Progenitor cell of endocrine pancreas (in vitro differentiated cells): ENCODE measurements at regions not wholly inside any gene's neighbourhood (a gene's known extent, or its start where the extent isn't known, plus 50 kb on each side); places are given as distances from the start of the nearest gene placed in this dataset.
A peak's percentile ranks its signal among the peaks of the same experiment; 100 is the strongest.

Experiments
- DNase-seq: peaks from one replicate; pipeline ENCODE4 v3.0.0; 2021; ENCODE audit warnings: low spot score; ENCODE audit not compliant: unreplicated experiment
- H3K27ac Mint-ChIP-seq: 2 replicates; pipeline ENCODE4 v1.8.0; 2021; ENCODE audit warnings: mild to moderate bottlenecking, moderate library complexity, mixed read lengths
- H3K27me3 Mint-ChIP-seq: 2 replicates; pipeline ENCODE4 v1.8.0; 2021; ENCODE audit warnings: mixed read lengths
- H3K36me3 Mint-ChIP-seq: 2 replicates; pipeline ENCODE4 v1.8.0; 2022; ENCODE audit warnings: mixed read lengths; ENCODE audit not compliant: insufficient read depth
- H3K4me1 Mint-ChIP-seq: 2 replicates; pipeline ENCODE4 v1.8.0; 2021; ENCODE audit warnings: low read depth, mixed read lengths
- H3K4me3 Mint-ChIP-seq: 2 replicates; pipeline ENCODE4 v1.8.0; 2021; ENCODE audit warnings: low read depth, mild to moderate bottlenecking, moderate library complexity, mixed read lengths
- H3K9me3 Mint-ChIP-seq: 2 replicates; pipeline ENCODE4 v1.8.0; 2021; ENCODE audit warnings: low read depth, mixed read lengths
- CTCF ChIP-seq: fragments of 200-600 bp; sonication (generic); IDR thresholded peaks from one replicate; pipeline ENCODE4 v1.5.0; 2021; ENCODE audit warnings: antibody characterized with exemption, mild to moderate bottlenecking; ENCODE audit not compliant: unreplicated experiment

GRCh38 chr10:21249435-21249834, 276.0 kb downstream of the SKIDA1 start:
- H3K27me3 Mint-ChIP-seq = no peaks in the 10 kb centered on the region
- no peak for TF ChIP-seq CTCF
- no peak overlapping the region for H3K4me3 Mint-ChIP-seq

GRCh38 chr10:21247592-21247991, 277.9 kb downstream of the SKIDA1 start:
- H3K36me3 Mint-ChIP-seq = no peaks in the 10 kb centered on the region
- no peaks in the 10 kb centered on the region for H3K27me3 Mint-ChIP-seq
- TF ChIP-seq CTCF = no peak
- peaks cover 6% of the 10 kb centered on the region for H3K4me1 Mint-ChIP-seq
- H3K27ac Mint-ChIP-seq = no peak overlapping the region
- no peak for DNase-seq
- H3K9me3 Mint-ChIP-seq = no peaks in the 10 kb centered on the region
- no peak overlapping the region for H3K4me3 Mint-ChIP-seq

More at GRCh38 chr10:21249435-21249834, 276.0 kb downstream of the SKIDA1 start:
- H3K27ac Mint-ChIP-seq = no peak overlapping the region
- no peak for DNase-seq
- no peaks in the 10 kb centered on the region for H3K4me1 Mint-ChIP-seq
- no peaks in the 10 kb centered on the region for H3K36me3 Mint-ChIP-seq
- no peaks in the 10 kb centered on the region for H3K9me3 Mint-ChIP-seq

- no peaks in the 10 kb centered on the region for H3K9me3 Mint-ChIP-seq
- H3K36me3 Mint-ChIP-seq = no peaks in the 10 kb centered on the region
- no peak overlapping the region for H3K4me3 Mint-ChIP-seq
- H3K27me3 Mint-ChIP-seq = no peaks in the 10 kb centered on the region
- no peak overlapping the region for H3K27ac Mint-ChIP-seq
- H3K4me1 Mint-ChIP-seq = peaks cover 9% of the 10 kb centered on the region
- no peak for TF ChIP-seq CTCF
- DNase-seq = no peak
Observed at GRCh38 chr10:21246178-21246577, 279.3 kb downstream of the SKIDA1 start.

- Mint-ChIP-seq H3K4me3 (no peak overlapping the region), H3K27ac (peak overlapping the region; percentile 42), H3K36me3 (no peaks in the 10 kb centered on the region), H3K4me1 (peaks cover 15% of the 10 kb centered on the region), H3K27me3 (no peaks in the 10 kb centered on the region), H3K9me3 (no peaks in the 10 kb centered on the region)
- TF ChIP-seq CTCF = no peak
- DNase-seq = no peak
Observed at GRCh38 chr10:21243748-21244257, 281.7 kb downstream of the SKIDA1 start.

GRCh38 chr10:21242915-21243314, 282.6 kb downstream of the SKIDA1 start:
- no peaks in the 10 kb centered on the region for H3K9me3 Mint-ChIP-seq
- peaks cover 19% of the 10 kb centered on the region for H3K4me1 Mint-ChIP-seq
- TF ChIP-seq CTCF = no peak
- no peak overlapping the region for H3K4me3 Mint-ChIP-seq
- H3K27me3 Mint-ChIP-seq = no peaks in the 10 kb centered on the region
- H3K27ac Mint-ChIP-seq = peak overlapping the region; percentile 42
- no peak for DNase-seq
- no peaks in the 10 kb centered on the region for H3K36me3 Mint-ChIP-seq
